ENCODE measurements at regions not wholly inside any gene's neighbourhood (a gene's known extent, or its start where the extent isn't known, plus 50 kb on each side); places are given as distances from the start of the nearest gene placed in this dataset.
"Not testable (repeated sequence)": the region's sequence is repeated elsewhere in the genome, so short reads cannot be mapped to it uniquely, and the experiment has no call there.

DNA sequence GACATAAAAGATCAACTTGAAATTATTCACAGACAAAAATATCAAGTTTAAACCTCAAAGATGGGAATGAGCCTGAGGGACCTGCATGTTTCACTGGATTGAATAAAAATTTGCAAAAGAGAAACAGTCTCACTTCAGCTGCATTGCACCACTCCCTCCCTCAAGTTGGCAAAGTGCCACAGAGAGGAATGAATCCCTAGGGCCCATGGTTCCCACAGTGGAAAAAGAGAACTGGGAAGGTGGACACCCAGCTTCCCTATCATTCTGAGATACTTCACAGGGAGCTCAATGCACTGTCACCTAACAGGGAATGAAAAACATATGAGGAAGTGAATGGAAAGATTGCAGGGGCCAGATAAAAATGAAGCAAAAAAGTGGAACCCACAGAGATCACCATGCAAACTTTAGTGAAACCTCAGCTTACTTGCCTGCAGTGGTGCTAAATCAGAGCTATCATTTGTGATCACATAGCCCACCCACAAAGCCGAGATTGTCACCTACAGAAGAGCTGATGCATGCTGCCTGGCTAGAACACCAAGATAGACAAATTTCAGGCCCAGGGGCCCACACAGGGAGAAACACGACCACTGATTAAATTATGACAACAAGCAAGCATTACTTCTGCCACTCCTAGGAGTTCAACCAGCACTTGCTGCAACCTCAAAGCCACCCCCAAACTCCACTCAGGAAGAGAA lies 911.3 kb downstream of the LRFN5 start:
- Histone ChIP-seq H3K4me3 (ENCODE audit: low read depth, low read length) (no peak overlapping the region), H3K27ac (ENCODE audit: low read depth) (no peak overlapping the region), H3K4me1 (ENCODE audit: insufficient read depth) (no peaks in the 10 kb centered on the region), H3K36me3 (ENCODE audit: insufficient read depth) (no peaks in the 10 kb centered on the region)
- DNase-seq (ENCODE audit: extremely low spot score) = no peak
- 77% methylated on average over 2 of the region's 2 CpGs for WGBS

DNA sequence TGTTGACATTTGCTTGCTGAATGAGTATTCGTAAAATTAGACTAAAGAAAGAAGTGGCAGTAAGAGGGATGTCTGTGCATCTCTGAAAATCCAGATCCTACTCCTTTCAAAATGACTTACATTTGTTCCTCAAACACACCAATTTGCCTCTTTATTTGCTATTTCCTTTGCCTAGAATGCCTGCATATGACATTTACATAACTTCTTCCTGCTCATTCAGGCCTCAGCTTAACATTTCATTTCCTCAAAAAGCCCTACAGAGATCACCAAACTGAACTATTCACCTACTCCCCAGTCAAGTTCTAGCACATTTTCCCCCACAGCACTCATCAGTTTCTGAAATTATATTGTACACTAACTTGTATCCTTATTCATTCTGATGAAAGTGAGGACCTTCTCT lies 907.2 kb downstream of the LRFN5 start:
- DNase-seq (ENCODE audit: extremely low spot score) = no peak
- no peaks in the 10 kb centered on the region for H3K36me3 ChIP-seq (ENCODE audit: insufficient read depth)
- no peak overlapping the region for H3K27ac ChIP-seq (ENCODE audit: low read depth)
- 88% methylated on average over 1 of the region's 1 CpG for WGBS
- no peak overlapping the region for H3K4me3 ChIP-seq (ENCODE audit: low read depth, low read length)
- no peaks in the 10 kb centered on the region for H3K4me1 ChIP-seq (ENCODE audit: insufficient read depth)

DNA sequence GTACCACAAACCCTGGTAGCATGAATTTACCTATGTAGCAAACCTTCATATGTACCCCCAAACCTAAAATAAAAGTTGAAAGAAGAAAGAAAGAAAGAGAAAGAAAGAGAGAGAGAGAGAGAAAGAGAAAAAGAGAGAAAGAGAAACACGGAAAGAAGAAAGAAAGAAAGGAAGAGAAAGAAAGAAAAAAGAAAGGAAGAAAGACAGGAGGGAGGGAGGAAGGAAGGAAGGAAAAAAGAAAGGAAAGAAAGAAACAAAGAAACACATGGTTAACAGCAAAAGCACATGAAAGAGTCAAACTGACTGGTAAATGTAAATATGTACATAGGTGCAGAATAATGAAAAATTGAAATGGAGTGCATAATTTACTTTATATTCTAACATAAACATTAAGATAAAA lies 903.4 kb downstream of the LRFN5 start:
- H3K27ac ChIP-seq (ENCODE audit: low read depth) = no peak overlapping the region
- WGBS = 76% methylated on average over 1 of the region's 1 CpG
- no peak for DNase-seq (ENCODE audit: extremely low spot score)
- H3K4me1 ChIP-seq (ENCODE audit: insufficient read depth) = no peaks in the 10 kb centered on the region
- no peak overlapping the region for H3K4me3 ChIP-seq (ENCODE audit: low read depth, low read length)
- no peaks in the 10 kb centered on the region for H3K36me3 ChIP-seq (ENCODE audit: insufficient read depth)

DNA sequence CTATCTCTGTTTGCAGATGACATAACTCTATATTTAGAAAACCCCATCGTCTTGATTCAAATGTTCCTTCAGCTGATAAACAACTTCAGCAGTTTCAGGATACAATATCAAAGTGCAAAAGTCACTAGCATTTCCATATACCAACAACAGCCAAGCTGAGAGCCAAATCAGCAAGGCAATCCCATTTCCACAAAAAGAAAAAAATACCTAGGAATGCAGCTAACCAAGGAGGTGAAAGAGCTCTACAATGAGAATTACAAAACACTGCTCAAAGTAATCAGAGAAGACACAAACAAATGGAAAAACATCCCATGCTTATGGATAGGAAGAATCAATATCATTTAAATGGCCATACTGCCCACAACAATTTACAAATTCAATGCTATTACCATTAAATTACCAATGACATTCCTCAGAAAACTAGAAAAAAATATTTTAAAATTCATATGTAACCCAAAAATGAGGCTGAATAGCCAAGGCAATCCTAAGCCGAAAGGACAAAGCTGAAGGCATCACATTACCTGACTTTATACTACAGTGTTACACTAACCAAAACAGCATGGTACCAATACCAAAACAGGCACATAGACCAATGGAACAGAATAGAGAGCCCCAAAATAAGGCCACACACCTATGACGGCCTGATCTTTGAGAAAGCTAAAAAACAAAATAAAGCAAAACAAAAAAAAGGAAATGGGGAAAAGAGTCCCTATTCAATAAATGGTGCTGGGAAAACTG lies 901.7 kb downstream of the LRFN5 start:
- H3K27ac ChIP-seq (ENCODE audit: low read depth) = no peak overlapping the region
- 76% methylated on average over 3 of the region's 3 CpGs for WGBS
- H3K4me3 ChIP-seq (ENCODE audit: low read depth, low read length) = no peak overlapping the region
- no peaks in the 10 kb centered on the region for H3K4me1 ChIP-seq (ENCODE audit: insufficient read depth)
- DNase-seq (ENCODE audit: extremely low spot score) = no peak
- no peaks in the 10 kb centered on the region for H3K36me3 ChIP-seq (ENCODE audit: insufficient read depth)

DNA sequence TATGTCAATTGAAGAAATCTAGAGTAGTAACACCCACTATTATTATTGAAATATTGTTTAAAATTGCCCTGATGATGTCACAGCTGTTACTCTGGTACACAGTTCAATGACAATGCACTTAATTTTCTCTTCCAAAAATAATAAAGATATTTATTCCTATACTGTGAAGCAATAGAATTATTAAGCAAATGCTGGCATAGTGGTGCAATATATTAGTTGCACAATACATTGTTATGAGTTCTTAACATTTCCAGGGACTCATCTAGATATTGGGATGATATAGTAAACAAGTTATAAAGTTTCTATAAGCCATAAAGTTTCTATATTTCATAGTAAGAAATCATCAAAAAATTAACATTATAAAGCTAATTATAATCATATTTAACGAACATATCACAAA lies 897.8 kb downstream of the LRFN5 start:
- WGBS = 88% methylated on average over 1 of the region's 1 CpG
- DNase-seq (ENCODE audit: extremely low spot score) = no peak
- no peak overlapping the region for H3K27ac ChIP-seq (ENCODE audit: low read depth)

DNA sequence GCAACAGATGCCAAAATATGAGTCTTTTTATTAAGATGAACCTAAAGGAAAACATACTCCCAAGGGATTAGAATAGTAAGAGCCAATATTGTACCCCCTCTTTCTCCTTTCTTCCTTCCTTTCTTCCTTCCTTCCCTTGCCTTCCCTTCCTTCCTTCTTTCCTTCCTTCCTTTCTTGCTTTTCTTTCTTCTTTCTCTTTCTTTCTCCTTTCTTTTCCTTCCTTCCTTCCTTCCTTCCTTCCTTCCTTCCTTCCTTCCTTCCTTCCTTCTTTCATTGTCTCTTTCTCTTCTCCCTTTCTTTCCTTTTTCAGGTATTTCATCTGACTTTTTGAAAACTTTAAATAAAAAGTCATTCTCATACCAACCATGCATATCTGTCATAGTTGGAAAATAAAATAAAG lies 892.5 kb downstream of the LRFN5 start:
- H3K27ac ChIP-seq (ENCODE audit: low read depth) = no peak overlapping the region
- no peak overlapping the region for H3K4me3 ChIP-seq (ENCODE audit: low read depth, low read length)
- no peak for DNase-seq (ENCODE audit: extremely low spot score)
- H3K36me3 ChIP-seq (ENCODE audit: insufficient read depth) = no peaks in the 10 kb centered on the region
- H3K4me1 ChIP-seq (ENCODE audit: insufficient read depth) = no peaks in the 10 kb centered on the region

More for the DNA sequence above, 897.8 kb downstream of the LRFN5 start:
- no peaks in the 10 kb centered on the region for H3K36me3 ChIP-seq (ENCODE audit: insufficient read depth)
- H3K4me3 ChIP-seq (ENCODE audit: low read depth, low read length) = no peak overlapping the region
- H3K4me1 ChIP-seq (ENCODE audit: insufficient read depth) = no peaks in the 10 kb centered on the region

DNA sequence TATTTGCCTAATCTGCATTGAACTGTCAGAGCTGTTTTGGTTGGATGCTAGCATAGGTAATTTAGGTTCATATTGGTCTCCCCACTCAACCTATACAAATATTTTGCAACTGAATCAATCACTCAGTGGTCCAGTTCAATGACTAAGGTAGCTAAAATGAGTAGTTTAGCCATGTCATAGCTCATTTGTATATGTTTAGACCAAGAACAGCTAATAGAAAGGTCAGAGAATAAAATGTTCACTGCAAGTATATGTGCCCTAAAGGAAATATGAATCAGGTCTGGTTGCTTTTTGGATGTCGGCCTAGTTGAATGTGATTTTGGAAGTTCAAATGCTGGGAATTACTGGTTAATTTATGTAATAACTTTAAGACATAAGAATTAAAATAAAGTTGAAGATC lies 883.9 kb downstream of the LRFN5 start:
- 98% methylated on average over 1 of the region's 1 CpG for WGBS
- no peak overlapping the region for H3K27ac ChIP-seq (ENCODE audit: low read depth)
- no peak for DNase-seq (ENCODE audit: extremely low spot score)
- H3K4me1 ChIP-seq (ENCODE audit: insufficient read depth) = no peaks in the 10 kb centered on the region
- H3K36me3 ChIP-seq (ENCODE audit: insufficient read depth) = no peaks in the 10 kb centered on the region
- no peak overlapping the region for H3K4me3 ChIP-seq (ENCODE audit: low read depth, low read length)

DNA sequence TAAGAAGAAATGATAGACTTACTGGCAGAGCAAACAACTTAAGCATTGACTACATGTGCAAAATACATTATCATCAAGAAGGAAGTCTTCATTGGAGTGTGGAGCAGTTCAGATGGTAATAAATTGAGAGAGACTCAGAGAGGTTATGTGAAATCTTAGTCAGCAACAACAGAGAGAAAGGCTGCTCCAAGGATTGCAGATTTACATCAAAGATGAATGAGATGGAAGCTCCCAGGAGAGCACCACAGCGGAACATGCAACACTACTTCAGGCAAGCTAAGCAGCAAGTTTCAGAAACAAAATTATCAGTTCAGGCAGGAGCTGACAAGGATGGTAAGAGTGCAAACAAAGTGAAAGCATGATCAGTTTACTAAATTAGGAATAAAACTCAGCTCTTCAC lies 882.3 kb downstream of the LRFN5 start:
- Histone ChIP-seq H3K4me3 (ENCODE audit: low read depth, low read length) (no peak overlapping the region), H3K36me3 (ENCODE audit: insufficient read depth) (no peaks in the 10 kb centered on the region), H3K4me1 (ENCODE audit: insufficient read depth) (no peaks in the 10 kb centered on the region), H3K27ac (ENCODE audit: low read depth) (no peak overlapping the region)
- 95% methylated on average over 1 of the region's 1 CpG for WGBS
- no peak for DNase-seq (ENCODE audit: extremely low spot score)

DNA sequence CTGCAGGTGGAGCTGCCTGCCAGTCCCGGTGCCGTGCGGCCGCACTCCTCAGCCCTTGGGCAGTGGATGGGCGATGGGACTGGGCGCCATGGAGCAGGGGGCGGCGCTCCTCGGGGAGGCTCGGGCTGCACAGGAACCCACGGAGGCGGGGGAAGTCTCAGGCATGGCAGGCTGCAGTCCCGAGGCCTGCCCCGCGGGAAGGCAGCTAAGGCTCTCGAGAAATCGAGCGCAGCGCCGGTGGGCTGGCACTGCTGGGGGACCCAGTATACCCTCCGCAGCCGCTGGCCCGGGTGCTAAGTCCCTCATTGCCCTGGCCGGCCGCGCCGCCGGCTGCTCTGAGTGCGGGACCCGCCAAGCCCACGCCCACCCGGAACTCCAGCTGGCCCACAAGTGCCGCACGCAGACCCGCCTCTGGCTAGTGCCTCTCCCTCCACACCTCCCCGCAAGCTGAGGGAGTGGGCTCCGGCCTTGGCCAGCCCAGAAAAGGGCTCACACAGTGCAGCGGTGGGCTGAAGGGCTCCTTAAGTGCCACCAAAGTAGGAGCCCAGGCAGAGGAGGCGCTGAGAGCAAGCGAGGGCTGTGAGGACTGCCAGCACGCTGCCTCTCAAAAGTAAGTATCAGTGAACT lies 875.8 kb downstream of the LRFN5 start:
- H3K4me3 ChIP-seq (ENCODE audit: low read depth, low read length); H3K27ac ChIP-seq (ENCODE audit: low read depth); H3K4me1 ChIP-seq (ENCODE audit: insufficient read depth); H3K36me3 ChIP-seq (ENCODE audit: insufficient read depth); DNase-seq (ENCODE audit: extremely low spot score): not testable (repeated sequence)
- 98% methylated on average over 41 of the region's 41 CpGs for WGBS

DNA sequence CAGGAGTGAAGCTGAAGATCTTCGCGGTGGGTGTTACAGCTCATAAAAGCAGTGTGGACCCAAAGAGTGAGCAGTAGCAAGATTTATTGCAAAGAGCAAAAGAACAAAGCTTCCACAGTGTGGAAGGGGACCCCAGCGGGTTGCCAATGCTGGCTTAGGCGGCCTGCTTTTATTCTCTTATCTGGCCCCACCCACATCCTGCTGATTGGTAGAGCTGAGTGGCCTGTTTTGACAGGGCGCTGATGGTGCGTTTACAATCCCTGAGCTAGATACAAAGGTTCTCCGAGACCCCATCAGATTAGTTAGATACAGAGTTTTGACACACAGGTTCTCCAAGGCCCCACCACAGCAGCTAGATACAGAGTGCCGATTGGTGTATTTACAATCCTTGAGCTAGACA lies 875.0 kb downstream of the LRFN5 start:
- not testable (repeated sequence) for H3K27ac ChIP-seq (ENCODE audit: low read depth); H3K4me3 ChIP-seq (ENCODE audit: low read depth, low read length); H3K36me3 ChIP-seq (ENCODE audit: insufficient read depth); DNase-seq (ENCODE audit: extremely low spot score); H3K4me1 ChIP-seq (ENCODE audit: insufficient read depth)
- WGBS = 91% methylated on average over 8 of the region's 8 CpGs

DNA sequence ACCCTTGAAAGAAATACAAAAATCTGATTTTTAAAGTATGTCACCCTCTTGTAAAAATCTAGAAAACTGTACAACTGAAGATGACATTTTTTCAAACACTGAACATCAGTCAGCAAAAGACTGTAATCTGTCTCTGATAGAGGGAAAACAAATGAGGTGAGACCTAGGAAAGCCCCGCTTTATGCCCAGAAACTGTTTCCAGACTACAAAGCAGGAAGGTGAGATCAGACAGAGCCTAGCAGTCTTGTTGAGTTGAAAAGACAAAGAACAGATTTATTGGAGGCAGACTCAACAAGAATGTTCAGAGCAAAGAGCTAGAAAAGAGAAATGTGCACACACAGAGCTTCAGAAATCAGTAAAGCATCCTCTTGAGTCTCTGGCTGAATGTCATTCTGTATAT lies 873.6 kb downstream of the LRFN5 start:
- H3K27ac ChIP-seq (ENCODE audit: low read depth) = no peak overlapping the region
- no peak overlapping the region for H3K4me3 ChIP-seq (ENCODE audit: low read depth, low read length)
- DNase-seq (ENCODE audit: extremely low spot score) = no peak
- no peaks in the 10 kb centered on the region for H3K36me3 ChIP-seq (ENCODE audit: insufficient read depth)
- H3K4me1 ChIP-seq (ENCODE audit: insufficient read depth) = no peaks in the 10 kb centered on the region
- 71% methylated on average over 1 of the region's 1 CpG for WGBS

DNA sequence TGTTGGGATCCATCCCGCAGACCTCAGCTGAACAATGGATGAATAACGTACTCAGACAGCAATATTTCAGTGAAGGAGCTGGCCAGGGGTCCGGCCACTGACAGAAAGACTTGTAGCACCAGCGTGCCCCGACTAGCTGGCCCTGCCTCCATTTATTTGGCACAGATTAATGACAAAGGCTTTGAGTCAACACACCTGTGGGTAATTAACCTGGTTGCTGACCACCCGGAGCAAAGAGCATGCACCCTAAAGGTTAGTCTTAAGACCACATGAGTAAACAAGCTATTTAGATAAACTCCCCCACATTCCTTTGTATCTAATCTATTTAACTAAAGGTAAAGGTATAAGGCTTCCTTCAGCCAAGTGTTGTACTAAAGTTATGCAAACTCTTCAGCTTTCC lies 868.6 kb downstream of the LRFN5 start:
- no peak for DNase-seq (ENCODE audit: extremely low spot score)
- Histone ChIP-seq H3K36me3 (ENCODE audit: insufficient read depth) (no peaks in the 10 kb centered on the region), H3K4me1 (ENCODE audit: insufficient read depth) (no peaks in the 10 kb centered on the region), H3K27ac (ENCODE audit: low read depth) (no peak overlapping the region), H3K4me3 (ENCODE audit: low read depth, low read length) (no peak overlapping the region)
- WGBS = 67% methylated on average over 6 of the region's 6 CpGs

DNA sequence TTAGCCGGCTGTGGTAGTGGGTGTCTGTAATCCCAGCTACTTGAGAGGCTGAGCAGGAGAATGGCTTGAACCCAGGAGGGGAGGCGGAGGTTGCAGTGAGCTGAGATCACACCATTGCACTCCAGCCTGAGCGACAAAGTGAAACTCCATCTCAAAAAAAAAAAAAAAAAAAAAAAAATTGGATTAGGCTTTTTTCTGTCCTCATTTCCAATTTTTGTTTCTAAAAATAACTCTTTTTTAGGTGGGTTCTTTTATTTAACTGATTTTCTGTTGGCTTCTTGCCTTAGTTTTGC lies 863.7 kb downstream of the LRFN5 start:
- no peaks in the 10 kb centered on the region for H3K4me1 ChIP-seq (ENCODE audit: insufficient read depth)
- H3K4me3 ChIP-seq (ENCODE audit: low read depth, low read length) = no peak overlapping the region
- H3K36me3 ChIP-seq (ENCODE audit: insufficient read depth) = no peaks in the 10 kb centered on the region
- no peak for DNase-seq (ENCODE audit: extremely low spot score)
- no peak overlapping the region for H3K27ac ChIP-seq (ENCODE audit: low read depth)
- 80% methylated on average over 3 of the region's 3 CpGs for WGBS

DNA sequence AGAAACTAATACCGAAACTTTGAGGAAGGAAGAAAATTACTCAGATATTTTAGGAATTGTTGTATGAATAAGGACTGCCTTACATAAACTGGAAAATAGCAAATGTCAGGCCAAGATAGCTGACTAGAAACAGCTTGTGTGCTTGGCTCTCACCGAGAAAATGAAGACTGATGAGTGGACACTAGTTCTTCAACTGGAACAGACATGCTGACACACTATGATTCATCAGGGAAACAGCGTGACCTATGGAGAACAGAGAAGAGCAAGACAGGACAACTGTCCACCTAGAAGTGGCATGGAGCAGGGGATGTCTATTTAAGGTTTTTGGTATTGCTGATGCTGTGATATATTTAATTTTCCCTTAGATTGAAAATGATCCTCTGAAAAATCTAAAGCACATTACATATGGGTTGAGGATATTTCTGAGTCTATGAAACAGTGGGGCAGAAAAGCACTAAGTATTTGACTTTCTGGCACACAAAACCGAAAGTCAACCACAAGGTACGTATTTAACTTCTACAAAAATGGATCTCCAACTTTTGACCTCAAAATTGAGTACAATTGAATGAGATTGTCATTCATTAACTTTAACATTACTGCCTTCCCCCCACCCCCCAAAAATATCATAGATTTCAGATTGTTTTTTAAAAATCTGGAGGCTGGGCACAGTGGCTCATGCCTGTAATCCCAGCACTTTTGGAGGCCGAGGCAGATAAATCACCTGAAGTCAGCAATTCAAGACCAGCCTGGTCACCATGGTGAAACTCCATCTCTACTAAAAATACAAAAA lies 863.2 kb downstream of the LRFN5 start:
- Histone ChIP-seq H3K36me3 (ENCODE audit: insufficient read depth) (no peaks in the 10 kb centered on the region), H3K4me3 (ENCODE audit: low read depth, low read length) (no peak overlapping the region), H3K27ac (ENCODE audit: low read depth) (no peak overlapping the region), H3K4me1 (ENCODE audit: insufficient read depth) (no peaks in the 10 kb centered on the region)
- WGBS = 74% methylated on average over 6 of the region's 6 CpGs
- no peak for DNase-seq (ENCODE audit: extremely low spot score)
